GM18861 (cell line): ENCODE measurements at regions not wholly inside any gene's neighbourhood (a gene's known extent, or its start where the extent isn't known, plus 50 kb on each side); places are given as distances from the start of the nearest gene placed in this dataset.
A peak's percentile ranks its signal among the peaks of the same experiment; 100 is the strongest.

Source experiments
- ATAC-seq: cut with Tn5 transposase; IDR thresholded peaks from one replicate; pipeline ENCODE4 v1.9.1; 2021; ENCODE audit not compliant: unreplicated experiment

DNA sequence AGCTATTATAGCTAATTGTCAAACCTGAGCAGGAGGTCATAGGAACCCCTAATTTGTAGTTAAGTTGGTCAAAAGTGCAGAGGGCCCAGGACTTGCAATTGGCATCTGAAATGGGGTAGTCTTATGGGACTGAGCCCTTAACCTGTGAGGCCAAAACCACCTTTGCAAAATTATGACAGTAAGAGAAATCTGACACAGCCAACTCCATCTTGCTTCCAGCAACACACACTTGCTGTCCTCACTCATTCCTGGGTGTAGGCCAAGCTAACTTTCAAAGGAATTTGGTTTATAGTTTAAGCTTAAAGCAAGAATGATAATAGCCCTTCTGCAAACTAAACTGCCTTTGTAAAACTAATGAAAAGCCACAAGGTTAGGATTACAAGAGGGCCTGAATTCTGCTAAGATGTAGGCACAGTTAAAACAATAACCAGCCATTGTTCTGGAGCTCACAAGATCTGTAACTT, 57.6 kb upstream of the FRMD4B start:
- ATAC-seq, result no peak

- peak; percentile 47 for ATAC-seq
These were observed 57.0 kb upstream of the FRMD4B start for GRCh38 chr3:69442771-69443311.

DNA sequence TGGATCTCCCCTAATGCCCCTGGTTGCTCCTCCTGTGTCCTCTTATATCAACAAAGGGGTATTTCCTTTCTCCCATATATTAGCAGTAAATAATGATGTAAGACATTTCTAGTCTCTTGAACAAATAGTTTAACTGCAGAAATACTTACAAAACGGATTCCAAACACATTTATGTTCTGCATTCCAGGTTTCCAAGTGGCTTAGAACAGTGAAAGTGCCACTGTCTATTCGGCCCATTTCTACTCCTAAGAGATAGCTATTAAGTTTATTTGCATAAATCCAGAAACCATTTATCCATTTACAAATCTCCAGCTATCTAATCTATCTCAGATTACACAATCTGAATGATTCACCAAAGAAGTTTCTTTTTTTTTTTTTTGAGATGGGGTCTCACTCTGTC, 55.8 kb upstream of the FRMD4B start:
- no peak for ATAC-seq

GRCh38 chr3:69441040-69441439, 55.2 kb upstream of the FRMD4B start:
- no peak for ATAC-seq

DNA sequence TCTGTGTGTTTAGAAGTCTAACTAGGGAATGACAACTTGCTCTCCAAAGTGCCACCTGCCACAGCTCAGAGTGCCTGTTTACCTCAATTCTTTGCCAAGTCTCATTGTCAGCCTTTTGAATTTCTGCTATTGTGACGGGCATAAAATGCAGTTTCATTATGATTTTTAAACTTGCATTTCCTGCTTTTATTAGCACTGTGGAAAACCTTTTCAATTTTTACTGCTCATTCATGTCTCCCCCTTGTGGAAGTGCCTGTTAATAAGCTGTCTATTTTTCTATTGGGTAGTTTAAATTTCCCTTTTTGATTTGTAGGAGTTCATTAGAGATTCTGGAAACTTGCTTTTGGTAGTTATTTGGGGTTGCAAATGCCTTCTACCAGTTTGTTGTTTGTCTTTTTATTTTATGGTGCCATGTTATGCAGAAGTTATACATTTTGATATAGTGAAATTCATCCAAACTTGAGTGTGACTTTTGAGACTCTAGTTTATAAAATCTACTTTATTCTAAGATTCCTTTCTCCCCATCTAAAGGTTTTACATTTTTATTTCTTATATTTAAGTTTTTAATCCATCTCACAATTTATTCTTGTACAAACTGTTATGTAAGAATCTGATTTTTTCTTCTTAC, 53.9 kb upstream of the FRMD4B start:
- no peak for ATAC-seq

DNA sequence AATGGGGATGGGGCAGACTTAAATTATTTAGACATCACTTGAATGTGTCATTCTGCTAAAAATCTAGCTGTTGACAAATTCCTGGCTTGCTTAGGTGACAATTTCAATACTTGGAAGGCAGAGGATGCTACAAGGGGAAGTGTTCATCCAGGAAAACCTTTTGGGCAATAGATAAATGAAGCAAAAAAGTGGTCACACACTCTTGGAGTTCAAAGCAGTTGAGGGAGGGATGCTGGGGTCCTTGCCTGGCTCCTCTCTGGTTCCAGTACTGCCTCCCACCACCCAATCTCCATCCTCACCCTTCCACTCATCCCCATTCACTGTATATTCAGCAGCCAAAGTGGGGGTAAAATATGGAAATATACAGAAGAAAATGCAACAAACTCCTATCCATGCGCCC, 52.6 kb upstream of the FRMD4B start:
- no peak for ATAC-seq

- ATAC-seq, result no peak
These were observed 49.7 kb upstream of the FRMD4B start for GRCh38 chr3:69435274-69436265.
